Prostate gland (tissue), 2 donors: ENCODE measurements at regions not wholly inside any gene's neighbourhood (a gene's known extent, or its start where the extent isn't known, plus 50 kb on each side); places are given as distances from the start of the nearest gene placed in this dataset.

Source experiments
- CTCF ChIP-seq, 4 experiments: fragments of 200-600 bp in 2 of 4; fragments of 450-650 bp in 2 of 4; sonication (generic) in 2 of 4; IDR thresholded peaks; 1 replicate in 3 of 4; 2 replicates in 1 of 4; pipeline ENCODE4 v1.5.1; 2016 to 2019; ENCODE audit warnings: antibody characterized with exemption in 4 of 4, mild to moderate bottlenecking in 2 of 4, moderate library complexity in 2 of 4
- POLR2A ChIP-seq: fragments of 450-650 bp; IDR thresholded peaks from one replicate; pipeline ENCODE4 v1.6.1; 2016; ENCODE audit warnings: antibody characterized with exemption, mild to moderate bottlenecking
- POLR2AphosphoS5 ChIP-seq: sonication (generic); formaldehyde crosslinking; IDR thresholded peaks from one replicate; pipeline ENCODE4 v1.6.1; 2017; ENCODE audit warnings: antibody characterized with exemption

GRCh38 chr9:135022191-135022870, 65.1 kb upstream of the OLFM1 start:
- TF ChIP-seq CTCF (IDR thresholded peaks at IDR 0.05) (no peak), POLR2AphosphoS5 (no peak), POLR2A (no peak)
